OCI-LY3 (cell line): ENCODE measurements at regions not wholly inside any gene's neighbourhood (a gene's known extent, or its start where the extent isn't known, plus 50 kb on each side); places are given as distances from the start of the nearest gene placed in this dataset.
"Not testable (repeated sequence)": the region's sequence is repeated elsewhere in the genome, so short reads cannot be mapped to it uniquely, and the experiment has no call there.

ENCODE experiments used
- H2AFZ ChIP-seq: fragments of 200-600, 300-600 bp; shearing (Covaris generic); 2 replicates; pipeline ENCODE4 v1.6.0; 2014; ENCODE audit warnings: antibody characterized with exemption, low read depth, low read length
- H3K27ac ChIP-seq: fragments of 200-600, 300-600 bp; sonication (generic); 2 replicates; pipeline ENCODE4 v1.5.1; 2014; ENCODE audit warnings: mild to moderate bottlenecking, low read length, moderate library complexity, mixed read lengths
- H3K27me3 ChIP-seq: fragments of 200-600, 300-600 bp; sonication (generic); 2 replicates; pipeline ENCODE4 v1.6.1; 2014; ENCODE audit warnings: low read depth, low read length, mixed read lengths
- H3K36me3 ChIP-seq: fragments of 200-600, 300-600 bp; sonication (generic); replicated peaks from 2 replicates; pipeline ENCODE3; 2014; ENCODE audit warnings: low read depth, low read length, mixed read lengths
- H3K4me1 ChIP-seq: fragments of 300-600, 200-600 bp; sonication (generic); 2 replicates; pipeline ENCODE4 v1.6.1; 2014; ENCODE audit warnings: low read length, mixed read lengths
- H3K4me2 ChIP-seq: fragments of 200-600, 300-600 bp; sonication (generic); 2 replicates; pipeline ENCODE4 v1.6.1; 2014; ENCODE audit warnings: low read length, mixed read lengths
- H3K4me3 ChIP-seq: fragments of 300-600, 200-600 bp; sonication (generic); 2 replicates; pipeline ENCODE4 v1.5.1; 2014; ENCODE audit warnings: antibody characterized with exemption, mild to moderate bottlenecking, low read length, moderate library complexity
- H3K79me2 ChIP-seq: fragments of 300-600, 200-600 bp; shearing (Covaris generic); 2 replicates; pipeline ENCODE4 v1.6.1; 2014; ENCODE audit warnings: mild to moderate bottlenecking, low read length, mixed read lengths
- H3K9ac ChIP-seq: fragments of 300-600, 200-600 bp; shearing (Covaris generic); 2 replicates; pipeline ENCODE4 v1.6.0; 2014; ENCODE audit warnings: mild to moderate bottlenecking, low read length, moderate library complexity
- H3K9me3 ChIP-seq: fragments of 200-600, 300-600 bp; shearing (Covaris generic); 2 replicates; pipeline ENCODE4 v1.6.1; 2014; ENCODE audit warnings: low read length, mixed read lengths; ENCODE audit not compliant: insufficient read depth
- H4K20me1 ChIP-seq: fragments of 200-600, 300-600 bp; sonication (generic); 2 replicates; pipeline ENCODE4 v1.6.1; 2016; ENCODE audit warnings: low read length, mixed read lengths; ENCODE audit not compliant: insufficient read depth
- EZH2phosphoT487 ChIP-seq: fragments of 200-600 bp; shearing (Covaris generic); IDR thresholded peaks from 2 replicates; pipeline ENCODE4 v1.6.1; 2018; ENCODE audit warnings: antibody characterized with exemption, mixed run types, low read depth
- TF ChIP-seq, protein P1 (sequence below): fragments of 200-600, 300-600 bp; sonication (generic); IDR thresholded peaks from 2 replicates; pipeline ENCODE4 v1.5.1; 2014; ENCODE audit warnings: antibody characterized with exemption, low read length, low read depth

DNA sequence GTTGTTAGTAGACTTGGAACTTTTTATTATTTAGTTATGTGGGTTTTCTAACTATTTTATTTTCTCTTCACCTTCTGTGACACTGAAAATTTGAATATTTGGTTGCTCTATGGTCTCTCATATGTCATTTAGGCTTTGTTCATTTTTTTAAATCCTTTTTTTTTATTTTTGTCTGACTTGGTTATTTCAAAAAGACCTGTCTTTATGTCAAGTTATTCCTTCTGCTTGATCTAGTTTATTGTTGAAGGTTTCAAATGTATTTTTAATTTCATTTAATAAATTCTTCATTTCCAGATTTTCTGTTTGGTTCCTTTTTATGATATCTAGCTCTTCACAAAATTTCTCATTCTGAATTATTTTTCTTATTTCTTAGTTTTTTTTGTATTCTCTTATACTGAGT is 160.6 kb upstream of the ATP5MC3 start:
- no peak overlapping the region for H3K27ac ChIP-seq
- H3K4me1 ChIP-seq: no peaks in the 10 kb centered on the region
- no peaks in the 10 kb centered on the region for H3K27me3 ChIP-seq
- H2AFZ ChIP-seq: no peak overlapping the region
- H3K4me2 ChIP-seq: no peak overlapping the region
- H3K4me3 ChIP-seq: no peak overlapping the region
- TF ChIP-seq EZH2phosphoT487: no peak
- TF ChIP-seq, protein P1, sequence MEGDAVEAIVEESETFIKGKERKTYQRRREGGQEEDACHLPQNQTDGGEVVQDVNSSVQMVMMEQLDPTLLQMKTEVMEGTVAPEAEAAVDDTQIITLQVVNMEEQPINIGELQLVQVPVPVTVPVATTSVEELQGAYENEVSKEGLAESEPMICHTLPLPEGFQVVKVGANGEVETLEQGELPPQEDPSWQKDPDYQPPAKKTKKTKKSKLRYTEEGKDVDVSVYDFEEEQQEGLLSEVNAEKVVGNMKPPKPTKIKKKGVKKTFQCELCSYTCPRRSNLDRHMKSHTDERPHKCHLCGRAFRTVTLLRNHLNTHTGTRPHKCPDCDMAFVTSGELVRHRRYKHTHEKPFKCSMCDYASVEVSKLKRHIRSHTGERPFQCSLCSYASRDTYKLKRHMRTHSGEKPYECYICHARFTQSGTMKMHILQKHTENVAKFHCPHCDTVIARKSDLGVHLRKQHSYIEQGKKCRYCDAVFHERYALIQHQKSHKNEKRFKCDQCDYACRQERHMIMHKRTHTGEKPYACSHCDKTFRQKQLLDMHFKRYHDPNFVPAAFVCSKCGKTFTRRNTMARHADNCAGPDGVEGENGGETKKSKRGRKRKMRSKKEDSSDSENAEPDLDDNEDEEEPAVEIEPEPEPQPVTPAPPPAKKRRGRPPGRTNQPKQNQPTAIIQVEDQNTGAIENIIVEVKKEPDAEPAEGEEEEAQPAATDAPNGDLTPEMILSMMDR: no peak
- no peak overlapping the region for H3K9ac ChIP-seq
- H3K9me3 ChIP-seq: peaks cover 17% of the 10 kb centered on the region; the same call in 1 of the 2 replicates
- H3K79me2 ChIP-seq: no peaks in the 10 kb centered on the region
- H4K20me1 ChIP-seq: no peaks in the 10 kb centered on the region
- H3K36me3 ChIP-seq: no peaks in the 10 kb centered on the region

DNA sequence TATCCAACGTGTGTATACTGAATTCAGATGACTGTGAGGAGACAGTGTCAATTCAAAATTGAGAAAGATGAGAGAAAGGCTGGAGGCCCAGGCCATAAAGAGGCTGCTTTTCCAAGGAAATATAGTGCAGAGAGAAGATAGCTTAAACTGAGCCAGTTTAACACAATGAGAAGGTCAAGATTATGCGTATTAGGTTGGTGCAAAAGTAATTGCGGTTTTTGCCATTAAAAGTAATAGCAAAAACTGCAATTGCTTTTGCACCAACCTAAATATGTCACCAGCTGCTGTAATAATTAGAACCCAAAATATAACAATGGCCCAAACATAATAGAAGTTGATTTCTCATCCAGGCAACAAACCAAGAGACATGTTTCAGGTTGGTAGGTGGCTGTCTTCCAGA is 148.7 kb upstream of the ATP5MC3 start:
- H3K9ac ChIP-seq: no peak overlapping the region
- H3K27ac ChIP-seq: no peak overlapping the region
- H4K20me1 ChIP-seq: no peaks in the 10 kb centered on the region
- no peaks in the 10 kb centered on the region for H3K36me3 ChIP-seq
- no peaks in the 10 kb centered on the region for H3K4me1 ChIP-seq
- H2AFZ ChIP-seq: no peak overlapping the region
- 0 out of 2 replicates have a peak, but pooled peaks cover 4% of the 10 kb centered on the region for H3K9me3 ChIP-seq
- no peak overlapping the region for H3K4me3 ChIP-seq
- TF ChIP-seq, protein P1: no peak
- TF ChIP-seq EZH2phosphoT487: no peak
- no peaks in the 10 kb centered on the region for H3K27me3 ChIP-seq
- H3K79me2 ChIP-seq: no peaks in the 10 kb centered on the region
- no peak overlapping the region for H3K4me2 ChIP-seq

DNA sequence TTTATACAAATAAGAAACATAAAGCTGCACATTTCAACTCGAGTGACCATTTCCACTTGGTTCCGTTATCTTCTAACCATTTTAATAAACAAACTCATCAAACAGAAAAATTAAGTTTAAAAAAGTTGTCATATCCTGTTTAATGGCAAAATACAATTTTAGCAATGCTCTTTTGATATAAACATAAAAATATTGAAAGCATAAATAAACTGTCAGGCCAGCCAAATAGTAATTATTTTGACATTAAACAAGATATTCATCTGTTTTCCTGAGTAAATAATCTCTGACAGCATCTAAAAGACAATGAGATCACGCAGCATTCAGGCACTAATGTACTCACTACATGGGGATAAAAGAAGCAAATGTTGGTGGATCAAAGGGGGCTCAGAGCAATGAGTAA is 145.3 kb upstream of the ATP5MC3 start:
- Histone ChIP-seq H3K36me3 (no peaks in the 10 kb centered on the region), H4K20me1 (no peaks in the 10 kb centered on the region), H3K27me3 (no peaks in the 10 kb centered on the region), H3K9me3 (0 out of 2 replicates have a peak, but pooled peaks cover 4% of the 10 kb centered on the region), H3K9ac (no peak overlapping the region), H3K27ac (no peak overlapping the region), H3K79me2 (no peaks in the 10 kb centered on the region), H2AFZ (no peak overlapping the region), H3K4me1 (no peaks in the 10 kb centered on the region), H3K4me2 (no peak overlapping the region), H3K4me3 (no peak overlapping the region)
- TF ChIP-seq, protein P1: no peak
- no peak for TF ChIP-seq EZH2phosphoT487

DNA sequence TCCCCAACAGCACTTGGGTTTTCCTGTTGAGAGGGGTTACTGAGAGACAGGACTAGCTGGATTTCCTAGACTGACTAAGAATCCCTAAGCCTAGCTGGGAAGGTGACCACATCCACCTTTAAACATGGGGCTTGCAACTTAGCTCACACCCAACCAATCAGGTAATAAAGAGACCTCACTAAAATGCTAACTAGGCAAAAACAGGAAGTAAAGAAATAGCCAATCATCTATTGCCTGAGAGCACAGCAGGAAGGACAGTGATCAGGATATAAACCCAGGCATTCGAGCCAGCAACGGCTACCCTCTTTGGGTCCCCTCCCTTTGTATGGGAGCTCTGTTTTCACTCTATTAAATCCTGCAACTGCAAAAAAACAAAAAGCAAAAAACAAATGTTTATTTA is 144.7 kb upstream of the ATP5MC3 start:
- H3K9ac ChIP-seq, H3K79me2 ChIP-seq, H2AFZ ChIP-seq, H4K20me1 ChIP-seq, H3K27ac ChIP-seq, H3K4me1 ChIP-seq, H3K9me3 ChIP-seq, H3K4me3 ChIP-seq, H3K36me3 ChIP-seq, H3K4me2 ChIP-seq, H3K27me3 ChIP-seq: not testable (repeated sequence)

DNA sequence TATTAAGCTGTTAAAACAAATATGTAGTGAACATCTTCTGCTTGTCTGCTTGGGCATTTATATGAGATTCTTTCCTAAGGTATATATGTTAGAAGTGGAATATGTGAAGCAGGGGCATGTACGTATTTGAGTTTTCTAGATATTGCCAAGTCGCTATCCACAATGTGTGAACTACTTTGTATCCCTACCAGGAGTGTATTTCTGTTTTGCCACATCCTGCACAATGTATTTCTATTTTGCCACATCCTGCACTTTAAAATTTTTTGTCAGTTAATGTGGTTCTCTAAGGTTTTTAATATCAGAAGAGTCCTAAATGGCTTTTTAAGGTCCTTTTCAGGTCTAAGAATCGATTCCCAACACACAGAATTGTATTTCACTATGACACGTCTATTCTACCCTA is 141.7 kb upstream of the ATP5MC3 start:
- no peak overlapping the region for H3K4me2 ChIP-seq
- no peaks in the 10 kb centered on the region for H3K36me3 ChIP-seq
- H3K9me3 ChIP-seq: 0 out of 2 replicates have a peak, but pooled peaks cover 4% of the 10 kb centered on the region
- TF ChIP-seq, protein P1: no peak
- no peak for TF ChIP-seq EZH2phosphoT487
- H3K4me1 ChIP-seq: peaks cover 8% of the 10 kb centered on the region
- no peaks in the 10 kb centered on the region for H4K20me1 ChIP-seq
- H2AFZ ChIP-seq: no peak overlapping the region
- H3K27me3 ChIP-seq: no peaks in the 10 kb centered on the region
- H3K79me2 ChIP-seq: no peaks in the 10 kb centered on the region
- no peak overlapping the region for H3K9ac ChIP-seq
- H3K4me3 ChIP-seq: no peak overlapping the region
- no peak overlapping the region for H3K27ac ChIP-seq
